CD4-positive, alpha-beta T cell treated with Interleukin-17A for 4 hours (primary cell): ENCODE measurements at regions not wholly inside any gene's neighbourhood (a gene's known extent, or its start where the extent isn't known, plus 50 kb on each side); places are given as distances from the start of the nearest gene placed in this dataset.

Experiments
- DNase-seq: peaks from one replicate; pipeline ENCODE4 v3.0.0-alpha.2; 2020; ENCODE audit warnings: mixed read lengths

DNA sequence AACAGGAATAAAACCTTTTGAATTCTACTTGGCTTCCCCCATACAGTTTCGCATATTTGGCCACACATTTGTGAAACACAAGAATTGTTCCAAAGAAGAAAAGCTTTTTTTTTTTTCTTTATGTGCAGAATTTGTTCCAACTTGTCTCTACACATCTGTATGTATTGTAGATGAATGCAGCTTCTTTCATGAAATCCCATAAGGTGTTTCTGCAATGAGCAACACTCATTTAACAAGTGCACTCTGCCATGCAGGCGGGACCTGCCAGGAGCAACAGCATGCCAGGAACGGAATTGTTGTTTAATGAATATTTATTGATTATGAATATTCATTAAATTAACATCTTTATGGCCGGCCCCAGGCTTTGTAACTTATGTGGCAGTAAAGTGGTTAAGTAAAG is 1075.0 kb downstream of the TTLL7 start:
- DNase-seq: no peak

GRCh38 chr1:82921759-82922158 is 1077.2 kb downstream of the TTLL7 start:
- DNase-seq: no peak

GRCh38 chr1:82920418-82921248 is 1078.3 kb downstream of the TTLL7 start:
- no peak for DNase-seq

DNA sequence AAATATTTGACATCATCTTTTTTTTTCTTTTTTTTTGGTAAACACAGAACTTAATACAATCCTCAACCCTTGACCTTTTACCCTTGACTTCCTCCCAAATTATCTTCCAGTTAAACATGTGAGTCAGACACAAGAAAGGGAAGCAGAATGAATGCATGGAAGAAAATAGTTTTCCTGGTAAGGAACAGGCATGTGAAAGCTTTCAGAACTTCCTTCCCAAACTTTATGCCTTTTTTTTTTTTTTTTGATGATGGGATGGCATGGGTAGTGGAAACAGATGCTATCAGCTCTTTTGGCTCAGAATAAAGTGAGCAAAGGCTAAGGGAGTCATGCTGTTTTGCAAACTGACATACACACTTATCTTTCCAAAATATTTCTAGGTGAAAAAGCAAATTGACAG is 1079.1 kb downstream of the TTLL7 start:
- no peak for DNase-seq

DNA sequence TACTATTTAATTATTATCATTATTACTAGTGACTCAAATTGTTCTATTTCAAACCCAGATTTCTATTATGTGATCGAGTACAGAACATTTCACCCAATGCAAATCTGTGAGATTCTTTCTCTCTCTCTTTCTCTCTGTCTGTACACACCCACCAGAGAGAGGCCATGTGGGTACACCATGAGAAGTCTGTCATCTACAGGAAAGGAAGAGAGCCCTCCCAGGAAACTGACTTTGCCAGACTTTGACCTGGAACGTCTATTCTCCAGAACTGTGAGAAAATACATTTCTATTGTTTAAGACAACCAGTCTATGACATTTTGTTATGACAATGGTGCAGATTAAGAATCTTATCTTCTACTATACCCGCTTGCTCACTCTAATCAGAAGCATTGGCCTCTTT is 1091.6 kb downstream of the TTLL7 start:
- no peak for DNase-seq

DNA sequence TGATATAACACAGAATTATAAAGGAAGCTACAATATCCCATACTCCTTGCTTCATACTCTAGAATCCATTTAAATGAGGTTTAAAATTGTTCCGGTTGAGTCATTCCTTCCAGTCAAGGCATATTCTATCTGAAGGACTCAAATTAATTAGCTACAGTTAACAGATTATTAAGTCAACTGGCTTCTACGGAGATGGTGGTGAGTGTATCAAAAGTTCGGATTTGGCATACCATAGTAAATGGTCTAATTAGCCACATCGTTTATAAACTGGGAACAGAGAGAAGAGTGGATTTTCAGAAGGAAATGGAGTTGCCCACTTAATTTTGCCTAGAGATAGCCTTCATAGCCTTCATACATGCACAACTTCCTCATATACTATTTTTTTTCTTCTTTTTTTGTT is 1095.3 kb downstream of the TTLL7 start:
- no peak for DNase-seq

DNA sequence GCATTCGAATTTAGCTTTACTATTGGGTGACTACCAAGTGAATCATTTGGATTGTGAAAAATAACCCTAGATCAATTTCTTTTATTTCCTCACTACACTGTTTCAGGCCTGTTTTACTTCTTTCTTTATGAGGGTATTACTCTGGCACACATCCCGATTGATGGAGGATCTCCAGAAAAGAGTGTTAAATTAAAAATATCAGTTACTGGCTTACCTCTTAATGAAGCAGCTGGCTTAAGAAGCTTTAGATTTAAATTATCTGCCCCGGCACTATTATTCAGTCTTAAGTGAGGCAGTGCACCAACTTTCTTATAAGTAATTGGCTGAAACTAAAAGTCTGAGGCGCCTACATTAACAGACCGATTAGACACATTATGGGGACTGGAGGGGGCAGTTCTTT is 1097.4 kb downstream of the TTLL7 start:
- DNase-seq: no peak

- DNase-seq: no peak
Measured at GRCh38 chr1:82901118-82901517, 1097.8 kb downstream of the TTLL7 start.

GRCh38 chr1:82899017-82899416 is 1098.3 kb downstream of the ADGRL2 start:
- no peak for DNase-seq

- DNase-seq: no peak
Measured at GRCh38 chr1:82897549-82897948, 1096.8 kb downstream of the ADGRL2 start.

DNA sequence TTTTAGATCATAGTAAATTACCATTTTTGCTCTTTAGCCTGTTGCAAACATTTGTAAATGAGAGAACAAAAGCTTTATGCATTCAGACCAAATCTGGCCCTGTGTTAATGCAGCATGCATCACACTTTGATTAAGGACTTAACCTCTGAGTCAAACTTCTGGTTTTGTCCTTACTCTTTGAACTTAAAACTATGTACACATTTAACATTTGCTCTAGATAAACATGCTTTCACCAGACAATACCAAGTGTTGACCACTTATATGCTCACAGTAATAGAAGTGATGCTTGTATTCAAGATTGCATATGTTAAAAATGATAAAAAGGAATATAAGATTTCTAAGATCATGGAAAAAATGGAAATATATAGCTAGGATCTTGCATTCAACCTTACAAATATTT is 1095.3 kb downstream of the ADGRL2 start:
- no peak for DNase-seq

DNA sequence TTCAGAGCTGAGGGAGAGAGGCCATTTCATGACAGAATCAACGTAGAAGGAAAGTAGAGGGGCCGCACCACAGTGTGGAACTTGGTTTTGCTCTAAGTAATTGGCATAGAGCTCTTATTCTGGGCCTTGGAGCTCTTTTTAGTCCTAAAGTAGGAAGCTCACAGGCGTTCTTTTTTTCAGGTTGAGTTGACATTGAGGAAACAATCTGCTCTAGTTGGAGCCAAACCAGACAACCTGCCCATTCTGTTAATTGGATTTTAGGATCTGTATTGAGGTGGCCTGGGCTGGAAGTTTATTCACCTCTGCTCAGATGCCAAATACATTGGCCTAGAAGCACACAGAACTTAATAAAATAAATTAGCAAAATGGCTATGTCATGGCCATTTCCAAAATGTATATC is 1093.9 kb downstream of the ADGRL2 start:
- DNase-seq: no peak

DNA sequence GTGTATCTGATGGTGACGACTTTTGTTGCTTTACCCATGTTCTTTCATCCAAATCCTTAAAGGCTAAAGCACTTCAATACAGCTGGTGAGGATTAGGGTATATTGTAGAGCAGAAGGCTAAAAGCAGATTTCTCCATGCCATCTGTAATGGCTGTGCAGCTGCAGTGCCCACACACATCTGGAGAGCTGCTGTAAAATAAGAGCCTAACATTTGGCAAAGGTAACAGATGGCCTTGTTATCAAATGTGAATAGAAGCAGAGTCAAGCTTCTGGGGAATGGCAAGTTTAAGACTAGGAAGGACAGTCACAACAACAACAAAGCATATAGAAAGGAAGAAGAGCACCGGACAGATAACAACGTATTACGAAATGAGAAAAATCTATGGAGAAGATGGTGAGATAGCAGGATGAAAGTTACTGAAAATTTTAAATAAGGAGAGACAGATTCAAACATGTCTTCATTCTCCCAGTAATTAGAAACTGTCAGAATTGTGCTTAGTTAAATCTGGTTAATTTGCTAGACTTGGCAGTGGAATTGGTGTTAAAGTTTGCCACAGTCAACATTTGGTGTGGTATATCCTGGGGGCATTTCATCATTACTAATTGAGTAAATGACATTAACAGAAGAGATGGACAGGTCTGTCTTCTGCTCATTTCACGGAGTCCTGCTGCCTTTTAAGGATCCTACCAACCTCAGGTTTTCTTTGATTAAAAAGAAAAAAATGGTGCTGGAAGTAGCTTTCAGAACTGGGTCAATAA is 1093.2 kb downstream of the ADGRL2 start:
- DNase-seq: no peak

DNA sequence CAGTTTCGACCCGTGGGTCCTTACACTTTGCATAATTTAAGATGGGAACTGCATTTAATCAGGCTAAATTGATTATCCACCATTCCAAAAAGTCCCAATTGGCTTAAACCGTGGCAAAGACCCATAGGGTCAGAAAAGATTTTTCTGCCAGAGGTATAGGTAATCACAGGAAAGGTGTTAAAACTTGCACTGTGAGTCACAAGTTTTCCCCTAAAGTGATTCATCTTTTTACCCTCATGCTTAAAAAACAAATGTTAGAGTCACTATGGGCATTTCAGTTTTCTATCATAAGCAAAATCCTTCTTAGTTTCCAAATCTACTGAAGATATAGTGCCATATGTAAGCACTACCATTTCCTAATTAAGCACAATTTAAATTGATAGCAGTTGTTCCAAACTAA is 1079.8 kb downstream of the ADGRL2 start:
- DNase-seq: no peak

DNA sequence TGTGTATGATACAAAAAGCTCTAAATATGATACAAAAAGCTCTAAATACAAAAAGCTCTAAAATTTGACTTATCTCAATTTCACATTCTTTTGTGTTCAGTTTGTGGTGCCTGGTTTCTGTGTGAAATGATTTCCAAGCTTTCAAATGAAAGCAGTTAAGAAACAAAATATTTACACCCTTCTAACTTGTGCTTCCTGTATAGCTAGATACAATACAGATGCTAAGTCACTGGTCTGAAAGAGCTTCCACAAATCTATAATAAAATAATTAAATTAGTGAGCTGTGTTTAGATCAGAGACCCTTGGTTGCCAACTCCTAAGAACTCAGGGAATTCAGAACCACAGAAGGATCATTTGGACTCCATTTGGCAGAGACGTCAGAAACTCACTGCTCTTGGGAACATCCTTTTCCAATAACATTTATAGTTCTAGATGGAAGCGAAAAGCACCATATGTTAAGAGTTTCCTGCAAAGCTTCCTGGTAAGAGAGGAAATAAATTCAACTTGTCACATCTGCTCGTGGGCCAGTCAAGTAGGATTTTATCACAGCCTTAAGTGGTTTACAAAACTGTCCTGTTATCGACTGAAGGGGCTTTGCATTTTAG is 1079.1 kb downstream of the ADGRL2 start:
- no peak for DNase-seq

GRCh38 chr1:82875170-82875569 is 1074.4 kb downstream of the ADGRL2 start:
- DNase-seq: no peak

GRCh38 chr1:82874041-82874440 is 1073.3 kb downstream of the ADGRL2 start:
- no peak for DNase-seq

- no peak for DNase-seq
Measured at GRCh38 chr1:82870332-82870731, 1069.6 kb downstream of the ADGRL2 start.

- DNase-seq: no peak
Measured at GRCh38 chr1:82867781-82868180, 1067.0 kb downstream of the ADGRL2 start.

GRCh38 chr1:82861749-82862148 is 1061.0 kb downstream of the ADGRL2 start:
- DNase-seq: no peak

- no peak for DNase-seq
Measured at GRCh38 chr1:82858031-82858430, 1057.3 kb downstream of the ADGRL2 start.

- no peak for DNase-seq
Measured at GRCh38 chr1:82849460-82849859, 1048.7 kb downstream of the ADGRL2 start.

DNA sequence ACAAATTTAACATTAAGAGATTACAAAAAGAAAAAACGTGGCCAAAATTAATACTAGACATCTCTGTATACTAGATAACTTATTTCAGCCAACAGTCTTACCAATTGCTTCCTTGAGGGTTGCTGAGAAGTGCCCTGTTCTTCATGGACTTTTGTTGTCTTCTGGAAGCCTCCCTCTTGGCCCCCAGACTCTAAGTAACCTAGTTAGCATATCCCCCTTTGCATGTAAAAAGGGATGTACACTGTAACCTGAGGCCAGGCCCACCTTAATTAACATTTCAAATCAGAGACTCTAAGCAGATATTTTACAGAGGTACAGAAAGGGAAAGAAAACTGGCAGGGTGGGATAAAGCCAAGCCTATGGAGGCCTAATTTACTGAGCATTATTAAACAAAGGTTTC is 1047.3 kb downstream of the ADGRL2 start:
- no peak for DNase-seq

DNA sequence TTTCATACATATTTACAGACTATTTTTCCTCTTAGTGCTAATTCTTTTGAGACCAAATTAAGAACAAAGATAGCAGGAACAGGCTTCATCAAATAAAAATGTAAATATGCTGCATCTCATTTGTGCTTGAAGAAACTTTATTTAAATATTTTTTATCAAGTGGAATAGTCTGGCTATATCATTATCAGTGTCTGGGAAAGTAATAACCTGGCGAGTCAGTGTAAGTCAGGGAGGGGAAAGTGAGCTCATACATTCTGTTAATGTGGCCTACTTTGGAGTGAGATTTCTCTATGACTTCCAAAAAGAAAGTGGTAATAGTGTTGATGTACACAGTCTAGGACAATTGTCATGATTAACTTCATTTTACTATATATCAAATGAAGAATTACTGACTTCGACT is 1045.1 kb downstream of the ADGRL2 start:
- DNase-seq: no peak
